ENCODE measurements at regions not wholly inside any gene's neighbourhood (a gene's known extent, or its start where the extent isn't known, plus 50 kb on each side); places are given as distances from the start of the nearest gene placed in this dataset.
"Not testable (repeated sequence)": the region's sequence is repeated elsewhere in the genome, so short reads cannot be mapped to it uniquely, and the experiment has no call there.

- TF ChIP-seq CTCF (IDR thresholded peaks at IDR 0.05) = no peak
- no peak for TF ChIP-seq POLR2A (IDR thresholded peaks at IDR 0.05)
- Histone ChIP-seq H3K27me3 (no peaks in the 10 kb centered on the region), H3K36me3 (no peaks in the 10 kb centered on the region), H3K27ac (no peak overlapping the region), H3K4me3 (no peak overlapping the region), H3K9me3 (peaks cover 0 to 14% (median 0%) of the 10 kb centered on the region in 12 donors), H3K4me1 (no peaks in the 10 kb centered on the region)
- WGBS, 4 donors = 53 to 81% (median 67%) methylated on average over 3 of the region's 3 CpGs
- DNase-seq (no peak), ATAC-seq (no peak)
- intact Hi-C loops (cut with DNase I) = no loop called here
These were observed 551.8 kb downstream of the CDH9 start for GRCh38 chr5:26486631-26487030.

GRCh38 chr5:26485146-26485860, 553.1 kb downstream of the CDH9 start:
- H3K27ac ChIP-seq; H3K27me3 ChIP-seq; H3K9me3 ChIP-seq; H3K36me3 ChIP-seq; H3K4me1 ChIP-seq; DNase-seq; ATAC-seq; H3K4me3 ChIP-seq; intact Hi-C loops (cut with DNase I): not testable (repeated sequence)
- 92 to 96% (median 95%) methylated on average over 21 to 46 of the region's 46 CpGs for WGBS, 4 donors

GRCh38 chr5:26482810-26483375, 555.5 kb downstream of the CDH9 start:
- TF ChIP-seq POLR2A (IDR thresholded peaks at IDR 0.05) (no peak), CTCF (IDR thresholded peaks at IDR 0.05) (peak; percentile 11 to 51 (median 33))
- no peak for DNase-seq
- Histone ChIP-seq H3K36me3 (no peaks in the 10 kb centered on the region), H3K27me3 (no peaks in the 10 kb centered on the region), H3K27ac (no peak overlapping the region), H3K4me1 (no peaks in the 10 kb centered on the region), H3K9me3 (no peaks in the 10 kb centered on the region), H3K4me3 (peak overlapping the region in 5 of 12 donors; percentile 3 to 31 (median 18))
- ATAC-seq = peak in 3 of 4 donors; percentile 50 to 60 (median 53)
- intact Hi-C loops (cut with DNase I) = no loop called here
- WGBS, 4 donors = 43 to 59% (median 53%) methylated on average over 2 of the region's 2 CpGs

DNA sequence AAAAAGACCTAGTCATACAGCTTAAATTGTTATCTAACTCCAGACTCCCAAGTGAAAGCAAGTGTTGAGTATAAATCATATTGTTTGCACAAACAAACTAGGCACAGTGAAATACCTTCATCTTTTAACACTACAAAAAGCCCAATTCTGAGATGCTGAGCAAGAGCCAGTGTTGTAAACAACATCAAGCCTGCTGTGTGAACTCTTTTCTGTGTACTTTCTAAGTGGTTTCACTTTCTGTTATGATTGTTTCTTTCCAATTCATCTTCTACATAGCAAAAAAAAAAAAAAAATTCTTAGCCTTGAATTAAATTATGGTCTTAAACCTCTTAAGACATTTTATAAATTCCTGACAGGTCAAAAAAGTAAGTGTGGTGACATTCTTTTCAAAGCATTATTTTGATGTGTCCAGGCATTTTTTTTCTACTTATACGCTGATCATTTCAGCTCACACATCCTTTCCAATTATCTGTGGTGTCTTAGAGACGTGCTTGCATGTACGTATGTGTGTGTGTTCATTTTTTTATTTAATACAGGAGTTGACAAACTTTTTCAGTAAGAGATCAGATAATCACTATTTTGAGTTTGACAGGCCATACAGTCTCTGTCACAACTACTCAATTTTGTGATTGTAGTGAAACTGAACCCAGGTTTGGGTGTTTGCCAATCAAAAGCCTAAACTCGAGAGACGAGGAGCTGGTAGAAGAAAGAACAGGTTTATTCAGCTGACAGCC, 556.1 kb downstream of the CDH9 start:
- DNase-seq (no peak), ATAC-seq (no peak)
- H3K27ac ChIP-seq = no peak overlapping the region
- no peaks in the 10 kb centered on the region for H3K27me3 ChIP-seq
- no peak for TF ChIP-seq CTCF (IDR thresholded peaks at IDR 0.05)
- no peak for TF ChIP-seq POLR2A (IDR thresholded peaks at IDR 0.05)
- intact Hi-C loops (cut with DNase I) = no loop called here
- H3K4me1 ChIP-seq = no peaks in the 10 kb centered on the region
- peak overlapping the region in 6 of 12 donors; percentile 3 to 31 (median 17) for H3K4me3 ChIP-seq
- WGBS, 4 donors = 71 to 75% (median 73%) methylated on average over 5 of the region's 5 CpGs
- H3K36me3 ChIP-seq = no peaks in the 10 kb centered on the region
- H3K9me3 ChIP-seq = no peaks in the 10 kb centered on the region

All from heart left ventricle (tissue), 16 donors.